Mesendoderm (in vitro differentiated cells): ENCODE measurements at regions not wholly inside any gene's neighbourhood (a gene's known extent, or its start where the extent isn't known, plus 50 kb on each side); places are given as distances from the start of the nearest gene placed in this dataset.
"Not testable (repeated sequence)": the region's sequence is repeated elsewhere in the genome, so short reads cannot be mapped to it uniquely, and the experiment has no call there.

Source experiments
- DNase-seq: peaks from one replicate; pipeline ENCODE4 v3.0.0; 2013
- H2AK5ac ChIP-seq: 2 replicates; pipeline ENCODE4 v1.6.1; 2013; ENCODE audit warnings: low read length, inconsistent platforms
- H2BK120ac ChIP-seq: 2 replicates; pipeline ENCODE4 v1.6.1; 2013; ENCODE audit warnings: low read depth, mild to moderate bottlenecking, low read length, moderate library complexity, mixed read lengths
- H2BK15ac ChIP-seq: replicated peaks from 2 replicates; pipeline ENCODE4 v1.6.1; 2013; ENCODE audit warnings: low read depth, mild to moderate bottlenecking, moderate library complexity
- H2BK5ac ChIP-seq: 2 replicates; pipeline ENCODE4 v1.6.1; 2013; ENCODE audit warnings: low read length, inconsistent platforms
- H3K18ac ChIP-seq: 2 replicates; pipeline ENCODE4 v1.6.1; 2013; ENCODE audit warnings: mild to moderate bottlenecking, low read length, mixed read lengths
- H3K23ac ChIP-seq: one replicate; pipeline ENCODE4 v1.6.1; 2013; ENCODE audit warnings: low read length
- H3K27ac ChIP-seq: 2 replicates; pipeline ENCODE4 v1.5.1; 2013; ENCODE audit warnings: low read depth, mild to moderate bottlenecking, inconsistent platforms, low read length, moderate library complexity
- H3K27me3 ChIP-seq: 2 replicates; pipeline ENCODE4 v1.6.1; 2013; ENCODE audit warnings: low read length, control low read depth, mild to moderate bottlenecking, inconsistent platforms; ENCODE audit not compliant: insufficient read depth, poor library complexity
- H3K36me3 ChIP-seq: 2 replicates; pipeline ENCODE4 v1.6.1; 2013; ENCODE audit warnings: low read length, inconsistent platforms; ENCODE audit not compliant: control insufficient read depth, insufficient read depth
- H3K4ac ChIP-seq: one replicate; pipeline ENCODE4 v1.6.1; 2013; ENCODE audit warnings: low read depth, mild to moderate bottlenecking, low read length, moderate library complexity
- H3K4me1 ChIP-seq: 2 replicates; pipeline ENCODE4 v1.6.1; 2013; ENCODE audit warnings: low read depth, low read length, inconsistent platforms; ENCODE audit not compliant: control insufficient read depth
- H3K4me2 ChIP-seq: 2 replicates; pipeline ENCODE4 v1.6.1; 2013; ENCODE audit warnings: low read length
- H3K4me3 ChIP-seq: 2 replicates; pipeline ENCODE4 v1.5.1; 2013; ENCODE audit warnings: mild to moderate bottlenecking, low read length
- H3K56ac ChIP-seq: one replicate; pipeline ENCODE4 v1.6.1; 2013; ENCODE audit warnings: low read length
- H3K79me1 ChIP-seq: 2 replicates; pipeline ENCODE4 v1.6.1; 2013; ENCODE audit warnings: low read length, inconsistent platforms
- H3K79me2 ChIP-seq: 2 replicates; pipeline ENCODE4 v1.6.1; 2013; ENCODE audit warnings: mild to moderate bottlenecking, low read length; ENCODE audit not compliant: control insufficient read depth, insufficient read depth
- H3K9ac ChIP-seq: 2 replicates; pipeline ENCODE4 v1.6.1; 2013; ENCODE audit warnings: low read length, inconsistent platforms
- H4K5ac ChIP-seq: one replicate; pipeline ENCODE4 v1.6.1; 2013; ENCODE audit warnings: low read length
- H4K8ac ChIP-seq: one replicate; pipeline ENCODE4 v1.6.1; 2013; ENCODE audit warnings: low read depth, mild to moderate bottlenecking, control low read depth, low read length, moderate library complexity
- WGBS: extraction: QIAGEN DNeasy Blood & Tissue Kit; methylation state at CpG from one replicate; pipeline ENCODE4 v1.1.7; 2013; ENCODE audit warnings: low lambda C conversion rate, missing lambda C conversion rate; ENCODE audit not compliant: insufficient coverage; ENCODE audit errors: extremely low coverage; 5-methylcytosine and 5-hydroxymethylcytosine counted together

GRCh38 chr10:2030046-2030445 lies 292.7 kb upstream of the ADARB2 start:
- no peak overlapping the region for H3K9ac ChIP-seq
- H3K36me3 ChIP-seq, result no peaks in the 10 kb centered on the region
- H4K8ac ChIP-seq, result no peak overlapping the region
- no peak for DNase-seq
- no peaks in the 10 kb centered on the region for H3K79me2 ChIP-seq
- no peak overlapping the region for H3K4ac ChIP-seq
- no peaks in the 10 kb centered on the region for H3K27me3 ChIP-seq
- H3K4me1 ChIP-seq, result no peaks in the 10 kb centered on the region
- no peak overlapping the region for H3K23ac ChIP-seq
- no peak overlapping the region for H2BK15ac ChIP-seq
- no peak overlapping the region for H2AK5ac ChIP-seq
- no peak overlapping the region for H3K4me2 ChIP-seq
- H3K4me3 ChIP-seq, result no peak overlapping the region
- H3K27ac ChIP-seq, result no peak overlapping the region
- no peak overlapping the region for H2BK120ac ChIP-seq
- WGBS, result no CpG with 5 or more reads among the region's 1 CpG
- no peak overlapping the region for H4K5ac ChIP-seq
- H2BK5ac ChIP-seq, result no peak overlapping the region
- H3K79me1 ChIP-seq, result no peaks in the 10 kb centered on the region
- no peak overlapping the region for H3K56ac ChIP-seq
- no peak overlapping the region for H3K18ac ChIP-seq

- no peak overlapping the region for H3K56ac ChIP-seq
- no peak overlapping the region for H4K5ac ChIP-seq
- H3K9ac ChIP-seq, result no peak overlapping the region
- H3K4me3 ChIP-seq, result no peak overlapping the region
- no peaks in the 10 kb centered on the region for H3K36me3 ChIP-seq
- WGBS, result no CpG with 5 or more reads among the region's 3 CpGs
- no peak overlapping the region for H4K8ac ChIP-seq
- H3K79me2 ChIP-seq, result no peaks in the 10 kb centered on the region
- H3K4me1 ChIP-seq, result no peaks in the 10 kb centered on the region
- H3K18ac ChIP-seq, result no peak overlapping the region
- no peaks in the 10 kb centered on the region for H3K27me3 ChIP-seq
- no peak overlapping the region for H3K4me2 ChIP-seq
- no peaks in the 10 kb centered on the region for H3K79me1 ChIP-seq
- H3K27ac ChIP-seq, result no peak overlapping the region
- DNase-seq, result no peak
- no peak overlapping the region for H2BK15ac ChIP-seq
- H2BK120ac ChIP-seq, result no peak overlapping the region
- H3K4ac ChIP-seq, result no peak overlapping the region
- no peak overlapping the region for H2AK5ac ChIP-seq
- no peak overlapping the region for H2BK5ac ChIP-seq
- no peak overlapping the region for H3K23ac ChIP-seq
Measured at GRCh38 chr10:2026936-2027335, 289.6 kb upstream of the ADARB2 start.

- H3K9ac ChIP-seq, H3K4me3 ChIP-seq, H3K4ac ChIP-seq, H3K4me1 ChIP-seq, H3K79me1 ChIP-seq, H3K18ac ChIP-seq, H4K5ac ChIP-seq, H3K23ac ChIP-seq, H3K4me2 ChIP-seq, H2BK5ac ChIP-seq, H2AK5ac ChIP-seq, H2BK120ac ChIP-seq, H3K56ac ChIP-seq, H2BK15ac ChIP-seq, H3K27ac ChIP-seq, H3K36me3 ChIP-seq, H3K79me2 ChIP-seq, DNase-seq, H4K8ac ChIP-seq, H3K27me3 ChIP-seq: not testable (repeated sequence)
- WGBS, result no CpG with 5 or more reads among the region's 2 CpGs
Measured at GRCh38 chr10:2024750-2025149, 287.4 kb upstream of the ADARB2 start.

GRCh38 chr10:2023687-2024086 lies 286.4 kb upstream of the ADARB2 start:
- no peak overlapping the region for H2BK120ac ChIP-seq
- no peak overlapping the region for H3K18ac ChIP-seq
- DNase-seq, result no peak
- no peak overlapping the region for H3K23ac ChIP-seq
- no peak overlapping the region for H3K4me2 ChIP-seq
- no peaks in the 10 kb centered on the region for H3K36me3 ChIP-seq
- no peak overlapping the region for H3K56ac ChIP-seq
- no peak overlapping the region for H3K27ac ChIP-seq
- no peak overlapping the region for H2BK5ac ChIP-seq
- no peak overlapping the region for H3K4me3 ChIP-seq
- no peak overlapping the region for H4K8ac ChIP-seq
- no peak overlapping the region for H4K5ac ChIP-seq
- H2AK5ac ChIP-seq, result no peak overlapping the region
- H3K79me2 ChIP-seq, result no peaks in the 10 kb centered on the region
- H3K4ac ChIP-seq, result no peak overlapping the region
- no peaks in the 10 kb centered on the region for H3K4me1 ChIP-seq
- no CpG with 5 or more reads among the region's 5 CpGs for WGBS
- H3K27me3 ChIP-seq, result no peaks in the 10 kb centered on the region
- no peak overlapping the region for H2BK15ac ChIP-seq
- H3K9ac ChIP-seq, result no peak overlapping the region
- no peaks in the 10 kb centered on the region for H3K79me1 ChIP-seq

- Histone ChIP-seq H3K36me3 (no peaks in the 10 kb centered on the region), H3K4me2 (no peak overlapping the region), H3K18ac (no peak overlapping the region), H2BK120ac (no peak overlapping the region), H4K5ac (no peak overlapping the region), H3K27me3 (no peaks in the 10 kb centered on the region), H4K8ac (no peak overlapping the region), H3K4me1 (no peaks in the 10 kb centered on the region), H3K9ac (no peak overlapping the region), H2AK5ac (no peak overlapping the region), H3K79me1 (no peaks in the 10 kb centered on the region), H3K79me2 (no peaks in the 10 kb centered on the region), H3K56ac (no peak overlapping the region), H3K27ac (no peak overlapping the region), H2BK5ac (no peak overlapping the region), H3K23ac (no peak overlapping the region), H2BK15ac (no peak overlapping the region), H3K4ac (no peak overlapping the region), H3K4me3 (no peak overlapping the region)
- no CpG with 5 or more reads among the region's 6 CpGs for WGBS
- no peak for DNase-seq
Measured at GRCh38 chr10:2022401-2022800, 285.1 kb upstream of the ADARB2 start.

GRCh38 chr10:2020836-2021235 lies 283.5 kb upstream of the ADARB2 start:
- no peak overlapping the region for H3K4me2 ChIP-seq
- DNase-seq, result no peak
- no peak overlapping the region for H2BK120ac ChIP-seq
- no peak overlapping the region for H3K56ac ChIP-seq
- no peak overlapping the region for H2BK5ac ChIP-seq
- H3K27ac ChIP-seq, result no peak overlapping the region
- H3K36me3 ChIP-seq, result no peaks in the 10 kb centered on the region
- H3K4ac ChIP-seq, result no peak overlapping the region
- no peak overlapping the region for H3K4me3 ChIP-seq
- no peak overlapping the region for H3K9ac ChIP-seq
- no peak overlapping the region for H3K18ac ChIP-seq
- WGBS, result no CpG with 5 or more reads among the region's 4 CpGs
- no peaks in the 10 kb centered on the region for H3K27me3 ChIP-seq
- no peaks in the 10 kb centered on the region for H3K79me2 ChIP-seq
- no peak overlapping the region for H2BK15ac ChIP-seq
- H2AK5ac ChIP-seq, result no peak overlapping the region
- H3K4me1 ChIP-seq, result no peaks in the 10 kb centered on the region
- H4K5ac ChIP-seq, result no peak overlapping the region
- no peak overlapping the region for H4K8ac ChIP-seq
- H3K23ac ChIP-seq, result no peak overlapping the region
- H3K79me1 ChIP-seq, result no peaks in the 10 kb centered on the region
